Mesothelial cell of epicardium (in vitro differentiated cells): ENCODE measurements at regions not wholly inside any gene's neighbourhood (a gene's known extent, or its start where the extent isn't known, plus 50 kb on each side); places are given as distances from the start of the nearest gene placed in this dataset.

Experiments
- DNase-seq, 2 experiments: peaks; one replicate each; pipeline ENCODE4 v3.0.0; 2021; ENCODE audit warnings: low spot score in 2 of 2; ENCODE audit not compliant: unreplicated experiment in 2 of 2
- H3K27ac Mint-ChIP-seq: 2 replicates; pipeline ENCODE4 v1.8.0; 2021; ENCODE audit warnings: mixed read lengths
- H3K27me3 Mint-ChIP-seq: 2 replicates; pipeline ENCODE4 v1.8.0; 2021; ENCODE audit warnings: low read depth, mixed read lengths
- H3K36me3 Mint-ChIP-seq: 2 replicates; pipeline ENCODE4 v1.8.0; 2021; ENCODE audit warnings: mixed read lengths
- H3K4me1 Mint-ChIP-seq: 2 replicates; pipeline ENCODE4 v1.8.0; 2021; ENCODE audit warnings: mixed read lengths
- H3K4me3 Mint-ChIP-seq: 2 replicates; pipeline ENCODE4 v1.8.0; 2021; ENCODE audit warnings: mild to moderate bottlenecking, moderate library complexity, mixed read lengths
- H3K9me3 Mint-ChIP-seq: 2 replicates; pipeline ENCODE4 v1.8.0; 2021; ENCODE audit warnings: mixed read lengths
- TF ChIP-seq, protein P1 (sequence below): fragments of 200-600 bp; sonication (generic); IDR thresholded peaks from one replicate; pipeline ENCODE4 v1.5.0; 2021; ENCODE audit warnings: antibody characterized with exemption; ENCODE audit not compliant: unreplicated experiment

DNA sequence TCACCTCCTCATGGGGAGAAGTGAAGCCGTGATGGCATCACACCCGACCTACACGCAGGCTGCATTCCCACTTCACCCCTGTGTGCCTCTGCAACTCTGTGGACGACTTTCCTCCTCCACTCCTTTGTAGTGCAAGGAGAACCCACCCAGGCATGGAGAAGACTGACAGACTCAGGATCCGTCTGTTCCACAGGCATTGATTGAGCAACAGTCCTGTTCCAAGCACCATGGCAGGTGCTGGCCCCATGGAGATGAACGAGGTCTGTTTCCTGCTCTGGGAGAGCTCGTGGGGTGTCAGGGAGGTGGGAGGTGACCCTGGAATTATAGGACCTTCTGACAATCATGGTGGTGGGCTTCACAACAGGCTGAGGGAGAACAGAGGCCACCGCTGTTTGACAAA is 284.7 kb upstream of the HDAC4 start:
- Mint-ChIP-seq H3K27me3 (peaks cover 47% of the 10 kb centered on the region), H3K27ac (no peak overlapping the region), H3K4me1 (peaks cover 1% of the 10 kb centered on the region), H3K9me3 (peaks cover 7% of the 10 kb centered on the region), H3K36me3 (no peaks in the 10 kb centered on the region), H3K4me3 (no peak overlapping the region)
- no peak for DNase-seq
- TF ChIP-seq, protein P1, sequence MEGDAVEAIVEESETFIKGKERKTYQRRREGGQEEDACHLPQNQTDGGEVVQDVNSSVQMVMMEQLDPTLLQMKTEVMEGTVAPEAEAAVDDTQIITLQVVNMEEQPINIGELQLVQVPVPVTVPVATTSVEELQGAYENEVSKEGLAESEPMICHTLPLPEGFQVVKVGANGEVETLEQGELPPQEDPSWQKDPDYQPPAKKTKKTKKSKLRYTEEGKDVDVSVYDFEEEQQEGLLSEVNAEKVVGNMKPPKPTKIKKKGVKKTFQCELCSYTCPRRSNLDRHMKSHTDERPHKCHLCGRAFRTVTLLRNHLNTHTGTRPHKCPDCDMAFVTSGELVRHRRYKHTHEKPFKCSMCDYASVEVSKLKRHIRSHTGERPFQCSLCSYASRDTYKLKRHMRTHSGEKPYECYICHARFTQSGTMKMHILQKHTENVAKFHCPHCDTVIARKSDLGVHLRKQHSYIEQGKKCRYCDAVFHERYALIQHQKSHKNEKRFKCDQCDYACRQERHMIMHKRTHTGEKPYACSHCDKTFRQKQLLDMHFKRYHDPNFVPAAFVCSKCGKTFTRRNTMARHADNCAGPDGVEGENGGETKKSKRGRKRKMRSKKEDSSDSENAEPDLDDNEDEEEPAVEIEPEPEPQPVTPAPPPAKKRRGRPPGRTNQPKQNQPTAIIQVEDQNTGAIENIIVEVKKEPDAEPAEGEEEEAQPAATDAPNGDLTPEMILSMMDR = no peak

- Mint-ChIP-seq H3K36me3 (no peaks in the 10 kb centered on the region), H3K4me1 (peaks cover 1% of the 10 kb centered on the region), H3K4me3 (no peak overlapping the region), H3K9me3 (peaks cover 7% of the 10 kb centered on the region), H3K27me3 (peaks cover 50% of the 10 kb centered on the region), H3K27ac (no peak overlapping the region)
- no peak for DNase-seq
- TF ChIP-seq, protein P1 = no peak
Observed at GRCh38 chr2:239684996-239685395, 284.2 kb upstream of the HDAC4 start.

DNA sequence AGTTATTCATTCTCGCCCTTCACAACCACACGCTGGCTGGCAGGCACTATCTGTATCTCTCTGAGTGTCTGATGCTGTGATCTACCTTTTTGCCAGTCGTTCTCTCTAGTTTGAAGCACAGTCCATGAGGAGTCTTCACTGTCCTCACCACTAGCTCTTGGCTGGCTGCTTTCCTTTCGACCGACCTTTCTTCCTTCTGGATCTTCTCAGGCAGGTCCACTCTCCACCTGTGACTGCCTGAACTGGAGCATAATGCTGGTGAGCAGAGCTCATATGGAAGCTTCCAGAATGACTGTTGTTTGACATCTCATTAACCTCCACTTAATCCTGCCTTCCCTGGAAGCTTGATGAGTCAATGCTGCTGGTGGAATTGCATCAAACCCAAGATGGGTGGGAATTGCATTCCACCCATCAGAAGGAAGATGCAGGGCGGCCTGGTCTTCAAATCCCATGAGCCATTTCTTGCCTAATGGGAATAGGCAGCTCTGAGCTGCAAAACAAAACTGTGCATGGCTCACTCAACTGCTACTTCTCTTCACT is 283.5 kb upstream of the HDAC4 start:
- TF ChIP-seq, protein P1 = no peak

DNA sequence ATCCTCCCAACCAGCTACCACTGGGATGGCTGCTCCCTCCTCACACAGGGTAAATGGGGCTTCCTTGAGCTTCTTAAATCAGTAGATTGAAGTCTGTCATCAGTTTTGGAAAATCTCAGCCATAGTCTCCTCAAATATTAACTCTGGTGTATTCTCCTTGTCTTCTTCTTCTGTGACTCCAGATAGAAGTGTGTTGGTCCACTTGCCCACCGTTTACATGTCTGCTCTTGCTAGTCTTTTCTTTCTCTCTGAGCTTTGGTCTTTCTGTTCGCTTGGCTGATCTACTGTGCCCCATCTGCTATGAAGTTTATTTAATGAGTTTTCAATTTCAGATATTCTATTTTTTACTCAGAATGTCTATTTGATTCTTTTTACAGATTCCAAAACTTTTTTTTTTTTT is 281.7 kb upstream of the HDAC4 start:
- DNase-seq = no peak
- Mint-ChIP-seq H3K27me3 (peaks cover 51% of the 10 kb centered on the region), H3K4me3 (no peak overlapping the region), H3K4me1 (no peaks in the 10 kb centered on the region), H3K36me3 (no peaks in the 10 kb centered on the region), H3K27ac (no peak overlapping the region), H3K9me3 (peaks cover 7% of the 10 kb centered on the region)
- TF ChIP-seq, protein P1 = no peak

More for the DNA sequence above, 283.5 kb upstream of the HDAC4 start:
- H3K9me3 Mint-ChIP-seq = peaks cover 7% of the 10 kb centered on the region
- H3K4me3 Mint-ChIP-seq = no peak overlapping the region
- H3K4me1 Mint-ChIP-seq = peaks cover 1% of the 10 kb centered on the region
- no peak for DNase-seq
- H3K27me3 Mint-ChIP-seq = peaks cover 53% of the 10 kb centered on the region
- no peaks in the 10 kb centered on the region for H3K36me3 Mint-ChIP-seq
- no peak overlapping the region for H3K27ac Mint-ChIP-seq

- no peaks in the 10 kb centered on the region for H3K36me3 Mint-ChIP-seq
- DNase-seq = no peak
- H3K27ac Mint-ChIP-seq = no peak overlapping the region
- H3K9me3 Mint-ChIP-seq = peaks cover 7% of the 10 kb centered on the region
- H3K4me1 Mint-ChIP-seq = no peaks in the 10 kb centered on the region
- TF ChIP-seq, protein P1 = no peak
- H3K4me3 Mint-ChIP-seq = no peak overlapping the region
- H3K27me3 Mint-ChIP-seq = peaks cover 41% of the 10 kb centered on the region
Observed at GRCh38 chr2:239679755-239680154, 278.9 kb upstream of the HDAC4 start.
